ENCODE measurements at regions not wholly inside any gene's neighbourhood (a gene's known extent, or its start where the extent isn't known, plus 50 kb on each side); places are given as distances from the start of the nearest gene placed in this dataset.

DNA sequence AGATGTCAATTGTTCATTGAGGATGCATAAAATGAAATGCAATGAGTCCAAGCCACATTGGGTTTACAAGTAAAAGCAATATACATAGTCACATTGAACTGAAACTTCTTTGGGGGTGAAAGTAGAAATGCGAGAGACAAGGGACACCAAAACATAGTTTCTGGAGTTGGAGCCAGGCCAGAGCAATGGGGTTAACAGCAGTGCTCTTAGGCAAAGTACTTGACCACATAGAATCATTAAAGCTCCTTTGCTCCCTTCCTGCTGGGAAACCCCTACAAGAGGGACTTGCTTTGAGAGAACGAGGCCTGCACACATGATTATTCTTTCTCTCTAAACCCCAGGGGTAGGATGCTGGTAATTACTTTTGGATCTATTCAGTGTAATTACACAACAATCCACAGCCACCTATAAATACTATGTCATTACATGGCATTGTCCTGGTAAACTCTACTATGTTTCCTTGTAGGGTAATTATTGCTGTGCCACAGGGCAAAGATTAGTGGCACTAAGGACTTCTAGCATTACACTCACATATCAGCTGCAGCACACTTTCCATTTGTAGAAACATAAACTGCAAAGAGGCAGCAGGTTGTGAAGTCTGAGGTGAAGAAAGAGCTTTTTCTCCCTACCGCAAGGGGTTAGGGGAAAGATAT is 421.6 kb upstream of the PBX1 start:
- H3K4me3 ChIP-seq = no peak overlapping the region
- no peak for TF ChIP-seq POLR2A (IDR thresholded peaks at IDR 0.05; ENCODE audit: low read depth)
- TF ChIP-seq, protein P1, sequence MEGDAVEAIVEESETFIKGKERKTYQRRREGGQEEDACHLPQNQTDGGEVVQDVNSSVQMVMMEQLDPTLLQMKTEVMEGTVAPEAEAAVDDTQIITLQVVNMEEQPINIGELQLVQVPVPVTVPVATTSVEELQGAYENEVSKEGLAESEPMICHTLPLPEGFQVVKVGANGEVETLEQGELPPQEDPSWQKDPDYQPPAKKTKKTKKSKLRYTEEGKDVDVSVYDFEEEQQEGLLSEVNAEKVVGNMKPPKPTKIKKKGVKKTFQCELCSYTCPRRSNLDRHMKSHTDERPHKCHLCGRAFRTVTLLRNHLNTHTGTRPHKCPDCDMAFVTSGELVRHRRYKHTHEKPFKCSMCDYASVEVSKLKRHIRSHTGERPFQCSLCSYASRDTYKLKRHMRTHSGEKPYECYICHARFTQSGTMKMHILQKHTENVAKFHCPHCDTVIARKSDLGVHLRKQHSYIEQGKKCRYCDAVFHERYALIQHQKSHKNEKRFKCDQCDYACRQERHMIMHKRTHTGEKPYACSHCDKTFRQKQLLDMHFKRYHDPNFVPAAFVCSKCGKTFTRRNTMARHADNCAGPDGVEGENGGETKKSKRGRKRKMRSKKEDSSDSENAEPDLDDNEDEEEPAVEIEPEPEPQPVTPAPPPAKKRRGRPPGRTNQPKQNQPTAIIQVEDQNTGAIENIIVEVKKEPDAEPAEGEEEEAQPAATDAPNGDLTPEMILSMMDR (IDR thresholded peaks at IDR 0.05) = no peak
- no peak for TF ChIP-seq POLR2AphosphoS5 (IDR thresholded peaks at IDR 0.05)
- TF ChIP-seq EP300 (IDR thresholded peaks at IDR 0.05) = no peak
- WGBS = 94% methylated on average over 3 of the region's 3 CpGs
- DNase-seq (ENCODE audit: extremely low spot score) = no peak
- intact Hi-C loops (cut with DNase I) = no loop called here
- no peak overlapping the region for H3K27ac ChIP-seq (replicated peaks in 1 of 4)
- H3K36me3 ChIP-seq = no peaks in the 10 kb centered on the region
- no peaks in the 10 kb centered on the region for H3K4me1 ChIP-seq
- no peaks in the 10 kb centered on the region for H3K9me3 ChIP-seq
- no peaks in the 10 kb centered on the region for H3K27me3 ChIP-seq

GRCh38 chr1:164141797-164142196 is 417.2 kb upstream of the PBX1 start:
- no peak for DNase-seq (ENCODE audit: extremely low spot score)
- H3K36me3 ChIP-seq = no peaks in the 10 kb centered on the region
- intact Hi-C loops (cut with DNase I) = no loop called here
- H3K9me3 ChIP-seq = no peaks in the 10 kb centered on the region
- H3K27me3 ChIP-seq = no peaks in the 10 kb centered on the region
- TF ChIP-seq POLR2AphosphoS5 (IDR thresholded peaks at IDR 0.05) = no peak
- TF ChIP-seq EP300 (IDR thresholded peaks at IDR 0.05) = no peak
- no peak for TF ChIP-seq POLR2A (IDR thresholded peaks at IDR 0.05; ENCODE audit: low read depth)
- TF ChIP-seq, protein P1 (IDR thresholded peaks at IDR 0.05) = no peak
- no peak overlapping the region for H3K27ac ChIP-seq (replicated peaks in 1 of 4)
- no peaks in the 10 kb centered on the region for H3K4me1 ChIP-seq
- 83% methylated on average over 8 of the region's 8 CpGs for WGBS
- H3K4me3 ChIP-seq = no peak overlapping the region

DNA sequence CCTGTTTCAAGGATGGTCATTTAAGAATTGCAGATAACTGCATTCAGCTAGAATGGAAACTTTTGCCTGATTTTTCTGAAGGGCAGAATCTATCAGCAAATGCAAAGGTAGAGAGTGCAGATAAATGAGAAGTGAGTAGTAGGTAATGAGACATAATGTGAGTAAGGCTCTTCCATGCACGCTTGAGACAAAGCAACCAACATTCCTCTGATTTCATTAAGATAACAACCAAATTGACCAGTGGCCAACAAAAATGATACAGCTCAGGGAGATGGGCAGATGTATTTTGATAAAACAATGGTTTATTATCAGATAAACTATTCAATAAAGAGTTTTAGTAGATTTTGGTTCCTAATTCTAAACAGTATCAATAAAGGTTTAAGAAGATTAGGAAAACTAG is 404.4 kb upstream of the PBX1 start:
- Histone ChIP-seq H3K27ac (replicated peaks in 1 of 4) (no peak overlapping the region), H3K36me3 (no peaks in the 10 kb centered on the region), H3K4me3 (no peak overlapping the region), H3K27me3 (no peaks in the 10 kb centered on the region), H3K4me1 (no peaks in the 10 kb centered on the region), H3K9me3 (peaks cover 0 to 7% (median 0%) of the 10 kb centered on the region in 4 donors)
- intact Hi-C loops (cut with DNase I) = no loop called here
- DNase-seq (ENCODE audit: extremely low spot score) = no peak
- WGBS = 55% methylated on average over 1 of the region's 1 CpG
- no peak for TF ChIP-seq EP300 (IDR thresholded peaks at IDR 0.05)
- TF ChIP-seq POLR2AphosphoS5 (IDR thresholded peaks at IDR 0.05) = no peak
- no peak for TF ChIP-seq POLR2A (IDR thresholded peaks at IDR 0.05; ENCODE audit: low read depth)
- TF ChIP-seq, protein P1 (IDR thresholded peaks at IDR 0.05) = no peak

GRCh38 chr1:164155347-164155746 is 403.6 kb upstream of the PBX1 start:
- no peaks in the 10 kb centered on the region for H3K36me3 ChIP-seq
- intact Hi-C loops (cut with DNase I) = no loop called here
- WGBS = 56% methylated on average over 4 of the region's 4 CpGs
- peaks cover 0 to 7% (median 0%) of the 10 kb centered on the region in 4 donors for H3K9me3 ChIP-seq
- H3K4me1 ChIP-seq = no peaks in the 10 kb centered on the region
- TF ChIP-seq, protein P1 (IDR thresholded peaks at IDR 0.05) = no peak
- TF ChIP-seq POLR2A (IDR thresholded peaks at IDR 0.05; ENCODE audit: low read depth) = no peak
- TF ChIP-seq EP300 (IDR thresholded peaks at IDR 0.05) = no peak
- no peak for TF ChIP-seq POLR2AphosphoS5 (IDR thresholded peaks at IDR 0.05)
- H3K27ac ChIP-seq (replicated peaks in 1 of 4) = no peak overlapping the region
- DNase-seq (ENCODE audit: extremely low spot score) = no peak
- H3K27me3 ChIP-seq = no peaks in the 10 kb centered on the region
- H3K4me3 ChIP-seq = no peak overlapping the region
